IMR-90 (cell line): ENCODE measurements at regions not wholly inside any gene's neighbourhood (a gene's known extent, or its start where the extent isn't known, plus 50 kb on each side); places are given as distances from the start of the nearest gene placed in this dataset.

Experiments
- FOS ChIP-seq: fragments of 150-350 bp; IDR thresholded peaks from 2 replicates; pipeline ENCODE4 v1.6.1; 2016; ENCODE audit warnings: low read depth, low read length
- MAZ ChIP-seq: IDR thresholded peaks from 2 replicates; pipeline ENCODE4 v1.6.1; 2012; ENCODE audit warnings: low read depth, mild to moderate bottlenecking, low read length, improper control_type of control experiment, moderate library complexity, borderline replicate concordance
- MXI1 ChIP-seq: IDR thresholded peaks from 2 replicates; pipeline ENCODE4 v1.6.1; 2012; ENCODE audit warnings: low read depth, mild to moderate bottlenecking, low read length, moderate library complexity, borderline replicate concordance
- POLR2A ChIP-seq: IDR thresholded peaks from 2 replicates; pipeline ENCODE4 v1.6.1; 2012; ENCODE audit warnings: mild to moderate bottlenecking, low read depth, low read length
- TF ChIP-seq, protein P1 (sequence below): conservative IDR thresholded peaks from 2 replicates; pipeline ENCODE4 v1.5.1; 2012; ENCODE audit warnings: mild to moderate bottlenecking, low read depth, low read length, improper control_type of control experiment
- TF ChIP-seq, protein P2 (sequence below): fragments of 150-350 bp; IDR thresholded peaks from 2 replicates; pipeline ENCODE4 v1.6.1; 2017; ENCODE audit warnings: mild to moderate bottlenecking, antibody characterized with exemption, low read length, low read depth

GRCh38 chr11:42589286-42589685 is 722.5 kb upstream of the API5 start:
- TF ChIP-seq, protein P1, sequence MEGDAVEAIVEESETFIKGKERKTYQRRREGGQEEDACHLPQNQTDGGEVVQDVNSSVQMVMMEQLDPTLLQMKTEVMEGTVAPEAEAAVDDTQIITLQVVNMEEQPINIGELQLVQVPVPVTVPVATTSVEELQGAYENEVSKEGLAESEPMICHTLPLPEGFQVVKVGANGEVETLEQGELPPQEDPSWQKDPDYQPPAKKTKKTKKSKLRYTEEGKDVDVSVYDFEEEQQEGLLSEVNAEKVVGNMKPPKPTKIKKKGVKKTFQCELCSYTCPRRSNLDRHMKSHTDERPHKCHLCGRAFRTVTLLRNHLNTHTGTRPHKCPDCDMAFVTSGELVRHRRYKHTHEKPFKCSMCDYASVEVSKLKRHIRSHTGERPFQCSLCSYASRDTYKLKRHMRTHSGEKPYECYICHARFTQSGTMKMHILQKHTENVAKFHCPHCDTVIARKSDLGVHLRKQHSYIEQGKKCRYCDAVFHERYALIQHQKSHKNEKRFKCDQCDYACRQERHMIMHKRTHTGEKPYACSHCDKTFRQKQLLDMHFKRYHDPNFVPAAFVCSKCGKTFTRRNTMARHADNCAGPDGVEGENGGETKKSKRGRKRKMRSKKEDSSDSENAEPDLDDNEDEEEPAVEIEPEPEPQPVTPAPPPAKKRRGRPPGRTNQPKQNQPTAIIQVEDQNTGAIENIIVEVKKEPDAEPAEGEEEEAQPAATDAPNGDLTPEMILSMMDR = no peak
- no peak for TF ChIP-seq MXI1
- no peak for TF ChIP-seq FOS
- TF ChIP-seq MAZ = no peak
- no peak for TF ChIP-seq POLR2A
- TF ChIP-seq, protein P2, sequence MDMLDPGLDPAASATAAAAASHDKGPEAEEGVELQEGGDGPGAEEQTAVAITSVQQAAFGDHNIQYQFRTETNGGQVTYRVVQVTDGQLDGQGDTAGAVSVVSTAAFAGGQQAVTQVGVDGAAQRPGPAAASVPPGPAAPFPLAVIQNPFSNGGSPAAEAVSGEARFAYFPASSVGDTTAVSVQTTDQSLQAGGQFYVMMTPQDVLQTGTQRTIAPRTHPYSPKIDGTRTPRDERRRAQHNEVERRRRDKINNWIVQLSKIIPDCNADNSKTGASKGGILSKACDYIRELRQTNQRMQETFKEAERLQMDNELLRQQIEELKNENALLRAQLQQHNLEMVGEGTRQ = no peak
